ENCODE measurements at regions not wholly inside any gene's neighbourhood (a gene's known extent, or its start where the extent isn't known, plus 50 kb on each side); places are given as distances from the start of the nearest gene placed in this dataset.

DNA sequence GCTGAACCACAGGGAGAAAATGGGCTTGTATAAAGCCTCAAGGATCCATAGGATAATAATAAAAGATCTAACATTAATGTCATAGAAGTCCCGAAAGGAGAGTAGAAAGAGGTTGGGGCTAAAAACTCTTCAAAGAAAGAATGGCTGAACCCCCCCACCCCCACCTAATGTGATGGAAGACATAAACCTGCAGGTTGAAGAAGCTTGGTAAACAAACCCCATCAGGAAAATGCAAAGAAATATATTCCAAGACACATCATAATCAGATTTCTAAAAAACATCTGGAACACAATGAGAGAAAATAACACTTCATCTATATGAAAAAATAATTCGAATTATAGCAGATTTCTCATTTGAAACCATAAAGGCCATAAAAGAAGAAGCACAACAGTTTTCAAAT is 105.6 kb upstream of the BAIAP2L1 start:
- no peak overlapping the region for H3K4me3 ChIP-seq (replicated peaks in 1 of 3; ENCODE audit: low read depth in 2 of 3, low read length in 3 of 3)
- DNase-seq, result no peak
- H3K27me3 ChIP-seq (ENCODE audit: control insufficient read depth in 2 of 2, insufficient read depth in 2 of 2, low read length in 2 of 2), result no peaks in the 10 kb centered on the region
- no peaks in the 10 kb centered on the region for H4K20me1 ChIP-seq (ENCODE audit: insufficient read depth, low read length)
- Mint-ChIP-seq H3K4me1 (no peaks in the 10 kb centered on the region), H3K27me3 (ENCODE audit: low read depth in 3 of 3) (peaks cover 2 to 12% (median 3%) of the 10 kb centered on the region in 3 donors), H3K9me3 (peaks cover 0 to 10% (median 3%) of the 10 kb centered on the region in 7 donors), H3K36me3 (no peaks in the 10 kb centered on the region), H3K27ac (no peak overlapping the region), H3K4me3 (no peak overlapping the region)
- no peak overlapping the region for H3K27ac ChIP-seq (ENCODE audit: low read depth in 1 of 2, low read length in 2 of 2)
- H3K79me2 ChIP-seq (ENCODE audit: insufficient read depth, low read length), result no peaks in the 10 kb centered on the region
- H3K36me3 ChIP-seq (replicated peaks in 1 of 2; ENCODE audit: control insufficient read depth in 1 of 2, insufficient read depth in 2 of 2, low read length in 2 of 2), result no peaks in the 10 kb centered on the region
- intact Hi-C loops (cut with micrococcal nuclease), result no loop called here
- no peak overlapping the region for H3K9ac ChIP-seq (ENCODE audit: insufficient read depth, low read length, poor library complexity, severe bottlenecking)
- no peaks in the 10 kb centered on the region for H3K9me3 ChIP-seq (replicated peaks in 1 of 2; ENCODE audit: control insufficient read depth in 1 of 2, insufficient read depth in 1 of 2, low read length in 2 of 2)
- H2AFZ ChIP-seq (ENCODE audit: insufficient read depth, low read depth, low read length, poor library complexity, severe bottlenecking), result no peak overlapping the region
- no peaks in the 10 kb centered on the region for H3K4me1 ChIP-seq (ENCODE audit: control insufficient read depth in 1 of 2, insufficient read depth in 2 of 2, low read length in 2 of 2)
- no peak overlapping the region for H3K4me2 ChIP-seq (replicated peaks; ENCODE audit: extremely low read depth, low read length, poor library complexity, severe bottlenecking)
- no CpG with 5 or more reads among the region's 2 CpGs for WGBS (ENCODE audit: insufficient coverage)
- TF ChIP-seq, protein P1, sequence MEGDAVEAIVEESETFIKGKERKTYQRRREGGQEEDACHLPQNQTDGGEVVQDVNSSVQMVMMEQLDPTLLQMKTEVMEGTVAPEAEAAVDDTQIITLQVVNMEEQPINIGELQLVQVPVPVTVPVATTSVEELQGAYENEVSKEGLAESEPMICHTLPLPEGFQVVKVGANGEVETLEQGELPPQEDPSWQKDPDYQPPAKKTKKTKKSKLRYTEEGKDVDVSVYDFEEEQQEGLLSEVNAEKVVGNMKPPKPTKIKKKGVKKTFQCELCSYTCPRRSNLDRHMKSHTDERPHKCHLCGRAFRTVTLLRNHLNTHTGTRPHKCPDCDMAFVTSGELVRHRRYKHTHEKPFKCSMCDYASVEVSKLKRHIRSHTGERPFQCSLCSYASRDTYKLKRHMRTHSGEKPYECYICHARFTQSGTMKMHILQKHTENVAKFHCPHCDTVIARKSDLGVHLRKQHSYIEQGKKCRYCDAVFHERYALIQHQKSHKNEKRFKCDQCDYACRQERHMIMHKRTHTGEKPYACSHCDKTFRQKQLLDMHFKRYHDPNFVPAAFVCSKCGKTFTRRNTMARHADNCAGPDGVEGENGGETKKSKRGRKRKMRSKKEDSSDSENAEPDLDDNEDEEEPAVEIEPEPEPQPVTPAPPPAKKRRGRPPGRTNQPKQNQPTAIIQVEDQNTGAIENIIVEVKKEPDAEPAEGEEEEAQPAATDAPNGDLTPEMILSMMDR (IDR thresholded peaks at IDR 0.05), result no peak

DNA sequence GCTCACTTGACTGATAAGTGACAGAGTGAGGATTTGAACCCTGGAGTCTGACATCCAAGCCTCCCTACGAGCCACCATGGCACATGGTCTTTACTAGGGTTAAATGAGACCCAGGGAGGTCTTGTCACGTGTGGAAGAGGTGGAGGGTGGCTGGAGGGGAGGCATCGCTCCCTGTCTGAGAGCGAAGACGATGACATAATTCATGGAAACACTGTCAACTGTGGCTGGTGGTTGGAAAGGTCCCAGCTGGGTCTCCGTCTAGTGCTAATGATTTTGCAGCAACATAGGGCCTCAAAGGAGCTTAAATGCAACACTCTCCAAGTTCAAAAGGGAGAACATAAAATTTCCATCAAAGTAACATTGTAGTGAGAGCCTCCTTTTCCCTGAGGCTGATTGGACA is 99.9 kb upstream of the BAIAP2L1 start:
- no peak overlapping the region for H3K27ac Mint-ChIP-seq
- H3K27me3 Mint-ChIP-seq (ENCODE audit: low read depth in 3 of 3), result peaks cover 0 to 4% (median 0%) of the 10 kb centered on the region in 3 donors
- no peaks in the 10 kb centered on the region for H3K79me2 ChIP-seq (ENCODE audit: insufficient read depth, low read length)
- no peak overlapping the region for H3K4me2 ChIP-seq (replicated peaks; ENCODE audit: extremely low read depth, low read length, poor library complexity, severe bottlenecking)
- no peaks in the 10 kb centered on the region for H3K4me1 Mint-ChIP-seq
- no peaks in the 10 kb centered on the region for H3K36me3 ChIP-seq (replicated peaks in 1 of 2; ENCODE audit: control insufficient read depth in 1 of 2, insufficient read depth in 2 of 2, low read length in 2 of 2)
- no peak for DNase-seq
- no peak overlapping the region for H3K9ac ChIP-seq (ENCODE audit: insufficient read depth, low read length, poor library complexity, severe bottlenecking)
- H3K27ac ChIP-seq (ENCODE audit: low read depth in 1 of 2, low read length in 2 of 2), result no peak overlapping the region
- H2AFZ ChIP-seq (ENCODE audit: insufficient read depth, low read depth, low read length, poor library complexity, severe bottlenecking), result no peak overlapping the region
- TF ChIP-seq, protein P1 (IDR thresholded peaks at IDR 0.05), result no peak
- 77% methylated on average over 5 of the region's 6 CpGs for WGBS (ENCODE audit: insufficient coverage)
- intact Hi-C loops (cut with micrococcal nuclease), result no loop called here
- no peaks in the 10 kb centered on the region for H4K20me1 ChIP-seq (ENCODE audit: insufficient read depth, low read length)
- peaks cover 13 to 57% (median 37%) of the 10 kb centered on the region in 7 donors for H3K9me3 Mint-ChIP-seq
- no peaks in the 10 kb centered on the region for H3K36me3 Mint-ChIP-seq
- peaks cover 20 to 40% of the 10 kb centered on the region in 2 donors for H3K9me3 ChIP-seq (replicated peaks in 1 of 2; ENCODE audit: control insufficient read depth in 1 of 2, insufficient read depth in 1 of 2, low read length in 2 of 2)
- H3K27me3 ChIP-seq (ENCODE audit: control insufficient read depth in 2 of 2, insufficient read depth in 2 of 2, low read length in 2 of 2), result no peaks in the 10 kb centered on the region
- no peak overlapping the region for H3K4me3 ChIP-seq (replicated peaks in 1 of 3; ENCODE audit: low read depth in 2 of 3, low read length in 3 of 3)
- H3K4me1 ChIP-seq (ENCODE audit: control insufficient read depth in 1 of 2, insufficient read depth in 2 of 2, low read length in 2 of 2), result no peaks in the 10 kb centered on the region
- H3K4me3 Mint-ChIP-seq, result no peak overlapping the region
